GM21529 (cell line): ENCODE measurements at regions not wholly inside any gene's neighbourhood (a gene's known extent, or its start where the extent isn't known, plus 50 kb on each side); places are given as distances from the start of the nearest gene placed in this dataset.
"Not testable (repeated sequence)": the region's sequence is repeated elsewhere in the genome, so short reads cannot be mapped to it uniquely, and the experiment has no call there.

Experiments
- ATAC-seq: cut with Tn5 transposase; IDR thresholded peaks from one replicate; pipeline ENCODE4 v1.9.1; 2021; ENCODE audit not compliant: unreplicated experiment

DNA sequence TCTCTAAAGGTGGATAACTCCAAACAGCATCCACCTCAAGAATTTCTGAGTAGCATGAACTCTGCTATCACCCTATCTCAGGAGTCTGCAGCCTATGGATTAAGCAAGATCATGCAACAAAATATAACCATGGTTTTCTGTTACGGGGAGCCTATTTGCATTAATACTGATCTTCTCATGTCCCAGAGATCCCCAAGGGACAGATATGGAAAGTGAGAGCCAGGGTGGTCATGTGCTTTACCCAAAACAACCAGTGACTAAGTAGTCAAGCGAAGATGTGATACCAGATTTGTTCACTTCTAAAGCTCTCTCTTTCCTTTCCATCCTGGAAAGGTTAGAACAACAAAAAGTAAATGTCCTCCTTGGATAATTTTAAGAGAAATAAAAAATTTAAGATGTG, 125.1 kb downstream of the PRRX1 start:
- ATAC-seq, result no peak

GRCh38 chr1:170790175-170790574, 126.2 kb downstream of the PRRX1 start:
- no peak for ATAC-seq

GRCh38 chr1:170790651-170791071, 126.7 kb downstream of the PRRX1 start:
- ATAC-seq, result no peak

DNA sequence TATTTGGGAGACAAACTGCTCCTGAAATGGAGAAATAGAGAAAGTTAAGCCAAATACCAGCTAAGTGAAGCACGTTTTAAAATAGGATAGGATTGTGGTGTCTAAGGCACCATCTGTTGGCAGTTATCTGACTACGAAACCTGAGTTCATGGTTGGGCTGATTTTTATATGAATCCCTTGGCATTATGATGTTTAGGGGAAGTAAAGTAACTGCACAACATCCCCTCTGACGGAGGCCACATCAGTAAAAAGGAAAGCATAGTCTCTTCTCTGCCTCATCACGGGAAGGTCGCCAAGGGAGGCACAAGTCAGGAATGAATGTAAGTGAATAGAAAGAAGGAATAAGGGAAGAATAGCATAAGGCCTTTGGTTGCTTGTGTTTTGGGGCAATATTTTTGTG, 128.0 kb downstream of the PRRX1 start:
- ATAC-seq, result no peak

- ATAC-seq, result no peak
Observed at GRCh38 chr1:170800265-170800664, 135.1 kb upstream of the MROH9 start.

GRCh38 chr1:170800812-170801211, 134.5 kb upstream of the MROH9 start:
- ATAC-seq, result no peak

DNA sequence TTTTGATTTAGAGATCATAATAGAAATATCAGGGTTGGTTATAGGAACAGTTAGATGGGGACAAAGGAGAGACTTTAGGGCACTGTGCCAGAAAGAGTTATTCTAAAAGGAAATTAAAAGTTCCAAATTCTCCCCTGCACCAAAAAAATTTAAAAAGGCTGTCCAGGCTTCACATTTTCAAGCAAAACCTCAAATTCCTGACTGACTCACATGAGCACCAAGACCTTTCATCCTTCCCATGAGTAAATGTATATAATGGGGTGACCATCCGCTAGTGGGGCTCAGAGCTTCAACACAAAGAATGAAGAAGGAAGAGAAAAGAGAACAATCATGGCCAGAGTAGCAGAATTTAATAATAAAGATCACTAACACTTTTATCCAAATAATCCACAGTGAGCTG, 131.6 kb upstream of the MROH9 start:
- ATAC-seq, result no peak

DNA sequence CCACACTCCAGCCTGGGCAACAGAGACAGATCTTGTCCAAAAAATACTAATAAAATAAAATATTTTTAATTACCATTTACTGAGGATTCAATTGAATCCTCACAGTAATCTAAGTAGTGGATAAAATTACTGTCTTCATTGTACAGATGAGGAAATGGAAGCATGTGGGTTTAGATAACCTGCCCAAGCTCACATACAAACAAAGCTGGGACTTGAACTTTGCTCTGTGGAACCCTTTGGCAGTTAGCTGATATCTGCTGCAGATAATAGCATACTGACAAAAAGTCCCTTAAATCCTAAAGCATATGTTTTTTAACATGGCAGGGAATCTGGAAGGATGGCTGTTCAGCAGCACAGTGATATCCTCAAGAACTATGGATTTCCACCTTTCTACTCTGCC, 130.9 kb upstream of the MROH9 start:
- no peak for ATAC-seq

DNA sequence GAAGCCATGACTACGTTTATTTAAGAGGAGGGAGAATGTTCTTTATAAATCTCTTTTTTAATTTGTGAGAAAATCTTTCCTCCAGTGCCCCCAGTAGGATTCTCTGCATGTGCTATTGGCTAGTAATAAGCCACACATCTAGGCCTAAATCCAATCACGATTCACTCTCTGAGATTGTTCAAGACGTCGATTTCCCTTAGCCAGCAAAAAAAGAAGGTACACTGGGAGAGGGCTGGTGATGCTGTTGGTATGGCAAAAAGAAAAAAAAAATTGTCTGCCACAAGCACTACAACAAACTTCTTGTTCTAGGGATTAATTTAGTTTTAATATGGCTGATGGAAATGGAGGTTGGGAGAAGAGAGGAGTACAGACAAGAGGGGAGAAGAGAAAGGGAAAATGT, 130.5 kb upstream of the MROH9 start:
- no peak for ATAC-seq

- ATAC-seq, result no peak
Observed at GRCh38 chr1:170806961-170807360, 128.4 kb upstream of the MROH9 start.

GRCh38 chr1:170807432-170807831, 127.9 kb upstream of the MROH9 start:
- no peak for ATAC-seq

- no peak for ATAC-seq
Observed at GRCh38 chr1:170808216-170808885, 127.0 kb upstream of the MROH9 start.

DNA sequence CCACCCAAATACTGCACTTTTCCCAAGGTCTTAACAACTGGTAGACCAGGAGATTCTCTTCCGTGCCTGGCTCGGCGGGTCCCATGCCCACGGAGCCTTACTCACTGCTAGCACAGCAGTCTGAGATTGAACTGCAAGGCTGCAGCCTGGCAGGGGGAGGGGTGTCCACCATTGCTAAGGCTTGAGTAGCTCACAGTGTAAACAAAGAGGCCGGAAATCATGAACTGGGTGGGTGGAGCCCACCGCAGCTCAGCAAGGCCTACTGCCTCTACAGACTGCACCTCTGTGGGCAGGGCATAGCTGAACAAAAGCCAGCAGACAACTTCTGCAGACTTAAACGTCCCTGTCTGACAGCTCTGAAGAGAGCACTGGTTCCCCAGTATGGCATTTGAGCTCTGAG, 124.3 kb upstream of the MROH9 start:
- ATAC-seq, result not testable (repeated sequence)

DNA sequence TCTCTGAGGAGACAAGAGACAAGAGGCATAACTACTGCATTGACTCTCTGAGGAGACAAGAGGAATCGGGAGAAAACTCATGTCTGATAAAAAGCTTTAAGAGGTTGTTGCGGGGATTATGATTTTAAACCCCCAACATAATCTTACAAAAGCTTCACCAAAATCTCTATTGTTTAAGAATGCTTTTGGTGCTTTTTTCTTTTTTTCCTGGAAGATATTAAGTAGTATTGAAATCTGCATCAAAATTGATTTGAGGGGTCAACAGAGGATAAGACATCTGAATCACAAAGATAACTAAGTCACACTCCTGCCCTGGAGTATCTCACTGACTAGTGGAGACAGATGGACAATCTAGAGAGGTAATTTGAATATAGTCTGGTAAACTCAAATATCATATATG, 115.6 kb upstream of the MROH9 start:
- no peak for ATAC-seq

- no peak for ATAC-seq
Observed at GRCh38 chr1:170823120-170823519, 112.2 kb upstream of the MROH9 start.

DNA sequence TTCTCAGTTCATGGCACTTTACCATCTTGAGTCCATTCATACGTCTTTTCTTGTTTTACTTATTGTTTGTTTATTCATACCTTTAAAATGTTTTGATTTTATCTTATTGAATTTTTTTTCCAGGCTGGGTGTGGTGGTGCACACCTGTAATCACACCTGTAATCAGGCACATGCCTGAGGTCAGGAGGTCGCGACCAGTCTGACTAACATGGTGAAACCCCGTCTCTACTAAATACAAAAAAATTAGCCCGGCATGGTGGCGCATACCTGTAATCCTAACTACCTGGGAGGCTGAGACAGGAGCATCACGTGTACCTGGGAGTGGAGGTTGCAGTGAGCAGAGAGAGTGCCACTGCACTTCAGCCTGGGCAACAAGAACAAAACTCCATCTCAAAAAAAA, 104.1 kb upstream of the MROH9 start:
- ATAC-seq, result no peak

- ATAC-seq, result no peak
Observed at GRCh38 chr1:170836141-170836540, 99.2 kb upstream of the MROH9 start.

DNA sequence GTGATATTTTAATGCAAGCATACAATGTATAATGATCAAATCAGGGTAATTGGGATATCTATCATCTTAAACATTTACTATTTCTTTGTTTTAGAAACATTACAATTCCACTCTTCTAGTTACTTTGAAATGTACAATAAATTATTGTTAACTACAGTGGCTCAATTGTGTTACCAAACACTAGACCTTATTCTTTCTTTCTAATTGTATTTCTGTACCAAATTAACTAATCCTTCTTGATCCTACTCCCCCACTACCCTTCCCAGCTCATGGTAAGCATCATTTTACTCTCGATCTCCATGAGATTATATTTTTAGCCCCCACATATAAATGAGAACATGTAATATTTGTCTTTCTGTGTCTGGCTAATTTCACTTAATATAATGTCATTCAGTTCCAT, 95.0 kb upstream of the MROH9 start:
- no peak for ATAC-seq

DNA sequence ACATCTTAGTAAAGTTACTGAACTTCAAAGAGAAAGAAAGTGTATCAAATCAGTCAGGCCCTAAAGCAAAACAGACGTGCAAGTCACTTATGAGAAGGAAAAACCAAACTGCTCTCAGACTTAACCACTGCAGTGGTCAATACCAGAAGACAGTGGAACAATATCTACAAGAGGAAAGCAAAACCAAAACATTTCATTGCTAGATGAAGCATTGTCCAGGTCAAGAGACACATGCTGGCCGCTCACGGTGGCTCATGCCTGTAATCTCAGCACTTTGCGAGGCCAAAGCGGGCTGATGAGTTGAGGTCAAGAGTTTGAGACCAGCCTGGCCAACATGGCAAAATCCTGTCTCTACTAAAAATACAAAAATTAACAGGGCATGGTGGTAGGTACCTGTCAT, 82.0 kb upstream of the MROH9 start:
- ATAC-seq, result peak; percentile 92

GRCh38 chr1:170853867-170854266, 81.5 kb upstream of the MROH9 start:
- ATAC-seq, result no peak

DNA sequence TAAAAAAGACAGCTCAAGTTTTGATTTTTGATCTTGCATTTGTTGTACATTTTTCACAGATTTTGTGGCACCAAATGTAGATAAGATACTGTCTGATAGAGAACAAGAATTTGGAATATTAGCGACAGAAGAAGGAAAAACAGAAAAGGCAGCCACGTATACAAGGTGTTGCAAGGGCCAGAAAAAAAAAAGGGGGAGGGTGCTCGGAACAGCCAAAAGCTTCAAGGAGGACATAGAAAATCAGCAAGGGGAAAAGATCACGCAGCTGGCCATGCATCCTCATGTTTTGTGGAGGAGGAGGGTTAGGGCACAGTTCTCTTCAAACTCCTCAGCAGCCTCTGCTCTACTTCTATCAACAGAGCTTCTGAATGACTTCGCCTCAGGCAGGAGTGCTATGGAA, 80.7 kb upstream of the MROH9 start:
- no peak for ATAC-seq

DNA sequence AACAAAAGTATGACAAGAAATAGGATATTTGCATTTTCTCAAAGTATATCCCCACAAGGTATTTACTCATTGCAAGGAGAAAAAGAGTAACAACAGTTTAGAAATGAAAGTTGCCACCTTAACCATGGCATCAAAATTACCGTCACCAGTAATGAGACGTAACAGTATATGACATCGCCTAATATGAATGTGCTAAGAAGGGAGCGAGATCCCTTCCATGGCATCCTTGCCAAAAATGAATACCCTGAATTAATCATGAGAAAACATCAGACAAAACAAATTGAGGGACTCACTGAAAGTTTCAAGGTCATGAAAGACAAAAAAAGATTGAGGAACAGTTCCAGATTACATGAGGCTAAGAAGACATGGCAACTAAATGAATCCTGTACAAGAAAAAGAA, 78.9 kb upstream of the MROH9 start:
- ATAC-seq, result no peak

- no peak for ATAC-seq
Observed at GRCh38 chr1:170857955-170858354, 77.4 kb upstream of the MROH9 start.
